HG02943 (cell line): ENCODE measurements at regions not wholly inside any gene's neighbourhood (a gene's known extent, or its start where the extent isn't known, plus 50 kb on each side); places are given as distances from the start of the nearest gene placed in this dataset.
"Not testable (repeated sequence)": the region's sequence is repeated elsewhere in the genome, so short reads cannot be mapped to it uniquely, and the experiment has no call there.

Experiments
- ATAC-seq: cut with Tn5 transposase; IDR thresholded peaks from one replicate; pipeline ENCODE4 v1.9.1; 2021; ENCODE audit warnings: mild to moderate bottlenecking, low read depth, moderate library complexity; ENCODE audit not compliant: unreplicated experiment

GRCh38 chr14:48229091-48229490, 553.7 kb upstream of the MDGA2 start:
- no peak for ATAC-seq

- no peak for ATAC-seq
Measured at GRCh38 chr14:48193893-48194292, 518.5 kb upstream of the MDGA2 start.

GRCh38 chr14:48149624-48150023, 474.2 kb upstream of the MDGA2 start:
- ATAC-seq, result not testable (repeated sequence)

GRCh38 chr14:48140804-48141203, 465.4 kb upstream of the MDGA2 start:
- no peak for ATAC-seq

- no peak for ATAC-seq
Measured at GRCh38 chr14:48129472-48129871, 454.1 kb upstream of the MDGA2 start.

DNA sequence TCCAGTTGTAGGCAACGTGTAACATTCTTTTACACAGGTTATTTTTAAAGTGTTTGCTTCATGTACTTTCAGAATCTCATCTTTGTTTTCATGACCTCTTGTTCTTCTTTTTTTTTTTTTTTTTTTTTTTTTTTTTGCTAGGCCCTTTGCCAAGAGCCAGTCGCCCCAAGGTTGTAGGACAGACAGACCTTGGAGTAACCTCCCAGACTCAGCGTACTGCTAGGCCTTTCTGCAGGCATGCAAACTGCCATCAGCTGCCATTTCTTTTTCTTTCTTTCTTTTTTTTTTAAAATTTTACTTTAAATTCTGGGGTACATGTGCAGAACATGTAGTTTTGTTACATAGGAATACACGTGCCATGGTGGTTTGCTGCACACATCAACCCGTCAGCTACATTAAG, 452.3 kb upstream of the MDGA2 start:
- no peak for ATAC-seq

DNA sequence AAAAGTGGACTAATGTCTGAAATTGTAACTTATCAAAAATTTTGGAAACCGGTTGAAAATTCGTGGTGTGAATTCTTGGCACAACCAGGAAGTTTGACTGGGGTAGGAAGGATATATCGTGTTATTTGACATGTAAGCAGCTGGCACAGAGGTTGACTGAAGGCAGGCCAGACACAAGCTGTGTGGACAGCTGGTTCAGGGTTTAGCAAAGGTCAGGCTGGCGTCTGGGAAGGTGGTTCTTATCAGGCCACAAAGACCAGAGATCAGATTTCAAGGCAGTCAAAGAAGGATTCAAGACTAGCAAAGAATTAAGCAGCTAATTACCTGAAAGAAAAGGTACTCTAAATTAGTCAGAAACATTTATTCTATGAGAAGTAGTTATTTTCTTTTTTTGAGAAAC, 450.2 kb upstream of the MDGA2 start:
- ATAC-seq, result no peak

DNA sequence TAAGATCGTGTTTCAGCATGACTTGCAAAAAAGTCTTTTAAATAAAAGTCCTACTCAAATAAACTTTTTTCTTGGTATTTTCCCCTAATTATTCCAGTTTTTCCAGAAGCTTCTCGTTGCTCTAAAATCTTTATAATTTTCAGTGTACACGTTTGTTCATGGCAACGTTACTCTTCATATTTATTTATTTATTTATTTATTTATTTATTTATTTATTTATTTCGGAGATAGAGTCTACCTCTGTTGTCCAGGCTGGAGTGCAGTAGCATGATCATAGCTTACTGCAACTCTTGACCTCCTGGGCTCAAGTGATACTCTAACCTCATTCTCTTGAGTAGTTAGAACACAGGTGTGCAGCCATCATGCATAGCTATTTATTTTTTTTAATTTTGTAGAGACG, 438.3 kb upstream of the MDGA2 start:
- no peak for ATAC-seq

DNA sequence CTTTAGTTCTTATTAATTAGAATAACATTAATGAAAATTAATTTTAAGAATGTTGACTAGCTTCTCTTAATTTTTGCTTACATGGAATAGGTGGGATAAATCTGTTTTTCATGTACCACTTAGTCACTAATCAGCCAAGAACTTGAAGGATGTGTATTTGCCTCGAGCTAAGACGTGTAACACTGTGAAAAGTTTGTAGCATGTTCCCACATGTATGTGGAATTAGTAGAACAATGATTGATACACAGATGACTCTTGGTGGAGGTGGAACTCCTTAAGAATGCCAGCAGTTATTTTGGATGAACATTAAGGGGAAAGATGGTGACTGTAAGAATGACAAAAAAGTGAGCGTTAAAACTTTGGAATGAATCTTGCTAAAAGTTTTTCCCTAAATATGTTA, 435.7 kb upstream of the MDGA2 start:
- no peak for ATAC-seq

DNA sequence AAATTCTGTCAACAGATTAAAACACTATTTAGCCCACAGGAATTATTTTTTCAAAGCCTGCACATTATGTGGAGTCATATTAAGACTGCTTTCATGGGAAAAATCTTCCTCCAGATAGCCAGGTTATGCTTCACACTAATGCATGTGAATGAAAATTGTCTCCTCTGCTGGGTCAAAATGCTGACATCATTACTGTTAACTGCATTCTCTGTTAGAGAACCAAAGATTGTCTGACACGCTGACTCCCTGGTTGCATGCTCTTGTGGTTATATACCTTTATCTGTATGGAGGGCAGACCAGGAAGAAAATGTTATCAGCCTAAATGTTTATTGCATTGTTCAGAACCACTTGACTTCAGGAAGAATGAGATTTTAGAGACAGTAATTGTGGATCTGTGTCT, 432.2 kb upstream of the MDGA2 start:
- ATAC-seq, result no peak

GRCh38 chr14:48096897-48097296, 421.5 kb upstream of the MDGA2 start:
- ATAC-seq, result no peak

- ATAC-seq, result no peak
Measured at GRCh38 chr14:48086516-48086915, 411.1 kb upstream of the MDGA2 start.

- ATAC-seq, result no peak
Measured at GRCh38 chr14:48075487-48075886, 400.1 kb upstream of the MDGA2 start.

DNA sequence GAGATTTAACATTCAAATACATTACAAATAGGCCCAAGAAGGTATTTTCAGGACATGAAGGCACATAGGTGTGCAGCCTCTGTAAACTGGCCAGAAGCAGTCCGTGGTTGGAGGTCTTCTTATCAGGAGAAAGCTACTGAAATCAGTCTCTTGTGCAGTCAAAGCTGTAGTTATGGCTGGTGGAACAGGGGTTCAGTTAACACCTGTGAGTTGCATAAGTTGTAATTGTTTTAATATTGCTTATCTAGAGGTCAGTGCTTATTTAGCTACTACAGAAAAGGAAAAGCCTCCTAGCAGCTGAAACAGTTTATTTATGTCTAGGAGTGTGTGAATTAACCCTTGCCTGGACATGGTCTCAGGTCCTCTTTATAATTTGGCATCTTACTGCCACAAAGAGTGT, 377.6 kb upstream of the MDGA2 start:
- no peak for ATAC-seq

DNA sequence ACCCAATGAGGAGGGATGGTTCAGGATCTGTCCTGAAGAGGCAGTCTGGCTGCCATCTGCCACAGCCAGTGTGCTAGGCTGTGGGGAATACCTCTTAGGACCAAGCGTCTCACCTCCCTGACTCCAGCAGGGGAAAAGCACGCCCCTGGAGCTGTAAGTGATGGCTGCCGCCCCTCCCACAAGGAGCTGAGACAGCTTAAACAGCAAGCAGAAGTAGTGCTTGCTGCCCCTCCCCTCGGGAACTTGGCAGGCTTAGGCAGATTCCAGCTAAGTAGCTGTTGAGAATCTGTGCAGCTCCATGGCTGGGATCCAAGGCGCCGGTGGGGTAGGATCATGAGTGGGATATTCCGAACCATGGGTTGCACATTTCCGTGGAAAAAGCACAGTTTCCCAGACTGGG, 360.4 kb upstream of the MDGA2 start:
- ATAC-seq, result no peak

DNA sequence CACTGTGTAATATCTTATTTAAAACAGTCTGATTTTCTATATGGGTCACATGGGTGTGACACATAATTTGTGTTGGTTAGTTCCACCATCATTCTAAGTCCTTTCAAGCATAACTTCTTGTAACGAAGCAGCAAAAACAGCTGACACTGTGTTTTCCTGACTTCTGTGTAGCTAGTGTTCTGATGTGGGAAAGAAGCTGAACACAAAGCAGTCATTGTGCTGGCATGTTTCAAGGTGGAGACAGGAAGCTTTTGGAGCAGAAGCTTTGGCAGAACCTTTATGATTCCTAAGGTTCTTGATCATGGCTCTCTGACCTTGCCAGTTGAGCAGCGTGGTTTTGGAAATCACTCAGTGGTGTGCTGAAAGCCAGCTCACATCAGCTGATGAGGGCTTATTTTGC, 351.7 kb upstream of the MDGA2 start:
- no peak for ATAC-seq

DNA sequence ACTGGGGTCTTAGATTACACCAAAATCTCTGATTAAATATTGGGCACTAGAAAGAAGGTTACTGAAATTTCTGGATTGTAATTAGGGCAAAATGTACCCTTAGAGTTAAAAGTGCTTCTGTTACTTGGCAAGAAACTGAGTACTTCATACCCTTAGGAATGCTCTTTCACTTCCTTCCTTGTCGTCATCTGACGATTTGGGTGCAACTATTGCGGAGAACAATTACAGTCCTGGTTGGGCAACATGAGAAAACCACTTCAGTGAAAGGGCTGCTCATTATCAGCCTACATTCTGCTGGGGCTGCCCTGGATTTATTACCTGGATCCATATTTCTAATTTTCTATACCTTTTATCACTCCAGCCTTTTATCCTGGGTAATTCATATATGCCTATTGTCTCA, 348.5 kb upstream of the MDGA2 start:
- ATAC-seq, result no peak

GRCh38 chr14:48011484-48011883, 336.1 kb upstream of the MDGA2 start:
- ATAC-seq, result not testable (repeated sequence)

GRCh38 chr14:48008646-48009045, 333.2 kb upstream of the MDGA2 start:
- no peak for ATAC-seq

DNA sequence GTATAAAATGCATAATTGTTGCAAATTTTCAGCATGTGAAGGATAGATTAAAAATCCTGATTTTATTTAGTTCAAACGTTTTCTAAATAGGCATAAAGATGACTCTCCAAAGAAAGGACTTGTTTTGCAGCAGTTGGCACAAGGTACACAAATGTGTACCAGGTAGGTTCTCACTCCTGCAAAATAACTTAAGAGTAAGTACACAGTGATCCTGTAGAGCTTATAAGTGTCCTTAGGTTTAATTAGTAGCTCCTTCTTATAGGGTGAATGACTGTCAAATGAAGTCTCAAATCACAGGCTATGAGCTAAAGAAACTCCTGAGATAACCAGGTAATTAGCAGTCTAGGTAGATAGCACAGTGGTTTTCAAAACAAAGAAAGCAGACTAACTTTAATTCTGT, 330.6 kb upstream of the MDGA2 start:
- no peak for ATAC-seq

GRCh38 chr14:47993883-47994282, 318.5 kb upstream of the MDGA2 start:
- ATAC-seq, result no peak

DNA sequence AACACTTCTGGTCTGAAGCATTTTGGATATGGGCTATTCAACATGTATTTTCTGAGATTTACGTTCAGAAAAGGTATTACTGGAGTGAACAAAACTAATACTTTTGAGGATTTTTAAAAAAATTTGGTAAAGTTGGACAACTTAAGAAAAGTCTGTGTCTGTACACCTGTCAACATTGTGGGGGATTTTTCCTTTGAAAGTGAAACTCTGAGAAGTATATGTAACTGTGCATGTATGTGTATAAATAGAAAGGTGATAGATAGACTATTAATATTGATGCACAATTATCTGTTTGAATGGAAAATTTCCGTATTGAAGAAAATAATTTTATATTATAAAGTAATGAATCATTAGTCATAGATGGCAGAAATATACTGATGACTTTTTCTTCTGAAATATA, 312.8 kb upstream of the MDGA2 start:
- no peak for ATAC-seq

DNA sequence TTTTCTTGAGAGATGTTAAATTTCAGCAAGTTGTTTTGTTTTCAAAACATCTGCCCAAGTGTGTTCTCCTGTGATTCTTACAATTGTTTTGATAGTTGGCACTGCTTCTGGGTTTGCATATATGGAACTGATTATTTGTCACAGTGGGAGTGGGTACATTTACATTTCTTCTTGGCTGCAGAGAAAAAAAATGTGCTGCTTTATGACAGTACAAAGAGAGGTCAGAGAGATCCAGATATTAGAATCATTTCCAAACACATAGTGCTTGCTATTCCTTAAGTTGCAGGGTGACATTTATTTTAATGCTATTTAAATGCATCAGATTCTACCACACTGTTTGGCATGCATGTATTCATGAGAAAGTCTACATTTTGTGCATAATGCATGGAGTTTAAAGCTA, 303.5 kb upstream of the MDGA2 start:
- ATAC-seq, result no peak

- no peak for ATAC-seq
Measured at GRCh38 chr14:47976139-47976538, 300.7 kb upstream of the MDGA2 start.
